ENCODE measurements at regions not wholly inside any gene's neighbourhood (a gene's known extent, or its start where the extent isn't known, plus 50 kb on each side); places are given as distances from the start of the nearest gene placed in this dataset.

- DNase-seq (ENCODE audit: low spot score, unreplicated experiment) = no peak
- TF ChIP-seq, protein P1, sequence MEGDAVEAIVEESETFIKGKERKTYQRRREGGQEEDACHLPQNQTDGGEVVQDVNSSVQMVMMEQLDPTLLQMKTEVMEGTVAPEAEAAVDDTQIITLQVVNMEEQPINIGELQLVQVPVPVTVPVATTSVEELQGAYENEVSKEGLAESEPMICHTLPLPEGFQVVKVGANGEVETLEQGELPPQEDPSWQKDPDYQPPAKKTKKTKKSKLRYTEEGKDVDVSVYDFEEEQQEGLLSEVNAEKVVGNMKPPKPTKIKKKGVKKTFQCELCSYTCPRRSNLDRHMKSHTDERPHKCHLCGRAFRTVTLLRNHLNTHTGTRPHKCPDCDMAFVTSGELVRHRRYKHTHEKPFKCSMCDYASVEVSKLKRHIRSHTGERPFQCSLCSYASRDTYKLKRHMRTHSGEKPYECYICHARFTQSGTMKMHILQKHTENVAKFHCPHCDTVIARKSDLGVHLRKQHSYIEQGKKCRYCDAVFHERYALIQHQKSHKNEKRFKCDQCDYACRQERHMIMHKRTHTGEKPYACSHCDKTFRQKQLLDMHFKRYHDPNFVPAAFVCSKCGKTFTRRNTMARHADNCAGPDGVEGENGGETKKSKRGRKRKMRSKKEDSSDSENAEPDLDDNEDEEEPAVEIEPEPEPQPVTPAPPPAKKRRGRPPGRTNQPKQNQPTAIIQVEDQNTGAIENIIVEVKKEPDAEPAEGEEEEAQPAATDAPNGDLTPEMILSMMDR (IDR thresholded peaks at IDR 0.05; ENCODE audit: unreplicated experiment) = no peak
- Mint-ChIP-seq H3K4me1 (ENCODE audit: low read depth) (no peaks in the 10 kb centered on the region), H3K9me3 (ENCODE audit: low read depth) (no peaks in the 10 kb centered on the region), H3K27ac (no peak overlapping the region), H3K27me3 (peaks cover 6% of the 10 kb centered on the region), H3K4me3 (ENCODE audit: low read depth) (no peak overlapping the region), H3K36me3 (ENCODE audit: insufficient read depth) (no peaks in the 10 kb centered on the region)
Observed at GRCh38 chr4:182083671-182084410, 159.4 kb upstream of the TENM3 start.

DNA sequence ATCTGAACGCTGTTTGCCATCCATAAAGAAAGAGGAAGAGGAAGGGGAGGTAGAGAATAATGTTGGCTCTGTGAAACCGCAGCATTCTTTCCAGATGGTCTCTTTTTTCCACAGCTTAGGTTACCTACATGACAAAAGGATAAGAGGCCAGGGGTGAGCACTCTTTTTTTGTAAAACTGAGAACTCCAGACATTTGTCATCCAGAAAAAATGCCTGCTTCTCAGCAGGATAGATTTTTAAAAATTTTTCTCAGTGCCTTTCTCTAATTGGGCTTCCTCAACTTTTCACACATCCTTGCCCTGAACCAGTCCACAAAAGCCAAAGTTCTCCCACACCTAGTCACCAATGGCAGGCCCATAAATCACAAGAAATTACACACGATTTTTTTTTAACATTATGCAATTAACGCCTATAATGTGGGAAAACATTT is 158.1 kb upstream of the TENM3 start:
- Mint-ChIP-seq H3K27ac (no peak overlapping the region), H3K9me3 (ENCODE audit: low read depth) (no peaks in the 10 kb centered on the region), H3K4me1 (ENCODE audit: low read depth) (no peaks in the 10 kb centered on the region), H3K27me3 (peaks cover 6% of the 10 kb centered on the region), H3K4me3 (ENCODE audit: low read depth) (no peak overlapping the region), H3K36me3 (ENCODE audit: insufficient read depth) (no peaks in the 10 kb centered on the region)
- no peak for DNase-seq (ENCODE audit: low spot score, unreplicated experiment)
- TF ChIP-seq, protein P1 (IDR thresholded peaks at IDR 0.05; ENCODE audit: unreplicated experiment) = no peak

DNA sequence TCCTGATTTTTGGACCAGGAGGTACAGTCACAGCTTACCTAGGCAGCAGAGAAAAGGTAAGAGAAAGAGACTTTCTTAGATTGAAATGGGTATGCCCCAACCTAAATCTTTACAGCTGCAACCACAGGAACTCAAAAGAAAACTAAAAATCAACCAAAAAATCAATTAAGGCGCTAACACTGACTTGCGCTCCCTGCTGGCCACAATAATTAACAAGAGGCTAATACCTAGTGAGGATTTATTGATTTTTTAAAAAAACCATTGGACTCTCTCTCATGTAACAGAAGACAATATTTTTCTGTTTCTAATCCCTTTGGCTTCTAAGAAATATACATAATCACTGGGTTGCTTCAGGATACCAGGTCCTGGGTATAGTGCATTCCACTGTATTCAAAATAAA is 153.9 kb upstream of the TENM3 start:
- H3K9me3 Mint-ChIP-seq (ENCODE audit: low read depth) = no peaks in the 10 kb centered on the region
- peaks cover 6% of the 10 kb centered on the region for H3K27me3 Mint-ChIP-seq
- no peaks in the 10 kb centered on the region for H3K36me3 Mint-ChIP-seq (ENCODE audit: insufficient read depth)
- TF ChIP-seq, protein P1 (IDR thresholded peaks at IDR 0.05; ENCODE audit: unreplicated experiment) = peak; percentile 68
- peaks cover 5% of the 10 kb centered on the region for H3K4me1 Mint-ChIP-seq (ENCODE audit: low read depth)
- no peak overlapping the region for H3K4me3 Mint-ChIP-seq (ENCODE audit: low read depth)
- no peak for DNase-seq (ENCODE audit: low spot score, unreplicated experiment)
- no peak overlapping the region for H3K27ac Mint-ChIP-seq

DNA sequence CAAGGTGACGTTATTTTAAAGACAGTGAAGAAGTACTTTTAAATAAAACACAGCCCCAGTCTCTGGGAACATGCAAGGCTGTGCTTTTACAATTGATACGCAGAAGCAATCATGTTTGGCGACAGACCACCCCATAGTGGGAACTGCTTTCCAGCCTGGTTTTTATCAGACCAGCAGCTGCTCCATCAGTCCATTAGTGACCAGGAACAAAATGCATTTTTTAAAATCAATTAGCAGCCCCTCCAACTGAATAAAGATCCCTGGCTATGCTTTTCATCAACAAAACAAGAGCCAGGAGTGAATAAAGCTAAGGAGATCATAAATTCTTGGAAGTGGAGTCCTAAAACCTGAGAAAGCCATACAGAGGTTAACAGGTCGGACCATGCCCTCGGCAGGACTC is 153.0 kb upstream of the TENM3 start:
- Mint-ChIP-seq H3K27me3 (peaks cover 6% of the 10 kb centered on the region), H3K4me1 (ENCODE audit: low read depth) (peaks cover 5% of the 10 kb centered on the region), H3K36me3 (ENCODE audit: insufficient read depth) (no peaks in the 10 kb centered on the region), H3K9me3 (ENCODE audit: low read depth) (peaks cover 5% of the 10 kb centered on the region), H3K27ac (no peak overlapping the region), H3K4me3 (ENCODE audit: low read depth) (no peak overlapping the region)
- TF ChIP-seq, protein P1 (IDR thresholded peaks at IDR 0.05; ENCODE audit: unreplicated experiment) = no peak
- no peak for DNase-seq (ENCODE audit: low spot score, unreplicated experiment)

- TF ChIP-seq, protein P1 (IDR thresholded peaks at IDR 0.05; ENCODE audit: unreplicated experiment) = no peak
- Mint-ChIP-seq H3K27me3 (peaks cover 6% of the 10 kb centered on the region), H3K4me1 (ENCODE audit: low read depth) (peaks cover 5% of the 10 kb centered on the region), H3K9me3 (ENCODE audit: low read depth) (peaks cover 6% of the 10 kb centered on the region), H3K4me3 (ENCODE audit: low read depth) (no peak overlapping the region), H3K27ac (no peak overlapping the region), H3K36me3 (ENCODE audit: insufficient read depth) (no peaks in the 10 kb centered on the region)
- no peak for DNase-seq (ENCODE audit: low spot score, unreplicated experiment)
Observed at GRCh38 chr4:182091128-182091527, 152.1 kb upstream of the TENM3 start.
